Osteocyte (in vitro differentiated cells): ENCODE measurements at regions not wholly inside any gene's neighbourhood (a gene's known extent, or its start where the extent isn't known, plus 50 kb on each side); places are given as distances from the start of the nearest gene placed in this dataset.

ENCODE experiments used
- DNase-seq: peaks from one replicate; pipeline ENCODE4 v3.0.0; 2021; ENCODE audit warnings: mixed read lengths; ENCODE audit not compliant: unreplicated experiment; ENCODE audit errors: extremely low spot score
- H3K27ac Mint-ChIP-seq: one replicate; pipeline ENCODE4 v1.8.0; 2021; ENCODE audit warnings: mild to moderate bottlenecking, mixed read lengths; ENCODE audit not compliant: unreplicated experiment
- H3K27me3 Mint-ChIP-seq: one replicate; pipeline ENCODE4 v1.8.0; 2021; ENCODE audit warnings: mixed read lengths; ENCODE audit not compliant: unreplicated experiment
- H3K36me3 Mint-ChIP-seq: one replicate; pipeline ENCODE4 v1.8.0; 2021; ENCODE audit warnings: mixed read lengths; ENCODE audit not compliant: unreplicated experiment
- H3K4me1 Mint-ChIP-seq: one replicate; pipeline ENCODE4 v1.8.0; 2021; ENCODE audit warnings: mixed read lengths; ENCODE audit not compliant: unreplicated experiment
- H3K4me3 Mint-ChIP-seq: one replicate; pipeline ENCODE4 v1.8.0; 2021; ENCODE audit warnings: mild to moderate bottlenecking, moderate library complexity, mixed read lengths; ENCODE audit not compliant: unreplicated experiment
- H3K9me3 Mint-ChIP-seq: one replicate; pipeline ENCODE4 v1.8.0; 2021; ENCODE audit warnings: mixed read lengths; ENCODE audit not compliant: unreplicated experiment
- CTCF ChIP-seq: fragments of 200-600 bp; sonication (generic); IDR thresholded peaks from 2 replicates; pipeline ENCODE4 v1.5.0; 2021; ENCODE audit warnings: antibody characterized with exemption, mild to moderate bottlenecking, moderate library complexity

DNA sequence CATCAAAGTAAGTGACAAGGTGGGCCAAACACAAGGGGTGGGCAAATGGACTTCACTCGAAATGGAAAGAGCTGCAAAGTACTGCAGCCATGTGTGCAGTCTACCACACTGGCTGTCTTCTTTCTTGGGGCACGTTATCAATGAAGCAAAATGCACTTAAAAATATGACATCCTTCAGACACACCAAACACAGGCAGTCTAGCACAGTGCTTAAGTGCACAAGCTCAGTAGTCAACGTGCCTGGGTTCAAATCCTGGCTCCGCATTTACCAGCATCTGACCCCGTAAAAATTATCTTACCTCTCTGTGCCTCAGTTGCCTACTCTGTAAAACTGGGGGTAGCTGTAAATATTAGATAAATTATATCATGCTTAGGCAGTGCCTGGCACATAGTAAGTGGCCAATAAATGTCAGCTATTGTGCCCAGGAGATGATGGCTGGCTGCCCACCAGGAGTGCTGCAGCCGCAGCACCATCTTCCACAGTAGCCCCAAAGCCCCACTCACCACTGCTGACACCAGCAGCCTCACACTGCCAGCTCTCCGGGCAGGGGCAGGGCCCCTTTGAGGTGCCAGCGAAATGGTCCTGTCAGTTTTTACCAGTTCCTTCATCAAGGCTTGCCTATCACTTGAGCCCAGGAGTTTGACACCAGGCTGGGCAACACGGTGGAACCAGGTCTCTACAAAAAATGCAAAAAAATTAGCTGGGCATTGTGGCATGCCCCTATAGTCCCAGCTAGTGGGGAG, 121.8 kb upstream of the SLC1A4 start:
- TF ChIP-seq CTCF, result no peak
- Mint-ChIP-seq H3K4me1 (peaks cover 18% of the 10 kb centered on the region), H3K4me3 (no peak overlapping the region), H3K27me3 (no peaks in the 10 kb centered on the region), H3K27ac (no peak overlapping the region), H3K9me3 (no peaks in the 10 kb centered on the region), H3K36me3 (no peaks in the 10 kb centered on the region)
- no peak for DNase-seq

- peaks cover 21% of the 10 kb centered on the region for H3K4me1 Mint-ChIP-seq
- H3K4me3 Mint-ChIP-seq, result no peak overlapping the region
- H3K27ac Mint-ChIP-seq, result no peak overlapping the region
- no peaks in the 10 kb centered on the region for H3K9me3 Mint-ChIP-seq
- no peak for DNase-seq
- H3K36me3 Mint-ChIP-seq, result no peaks in the 10 kb centered on the region
- no peaks in the 10 kb centered on the region for H3K27me3 Mint-ChIP-seq
- no peak for TF ChIP-seq CTCF
These were observed 120.1 kb upstream of the SLC1A4 start for GRCh38 chr2:64869126-64869525.

GRCh38 chr2:64873472-64873924, 115.7 kb upstream of the SLC1A4 start:
- H3K36me3 Mint-ChIP-seq, result no peaks in the 10 kb centered on the region
- H3K4me3 Mint-ChIP-seq, result peak overlapping the region; percentile 10
- no peaks in the 10 kb centered on the region for H3K9me3 Mint-ChIP-seq
- peak; percentile 94 for DNase-seq
- peak; percentile 99 for TF ChIP-seq CTCF
- peaks cover 21% of the 10 kb centered on the region for H3K4me1 Mint-ChIP-seq
- no peak overlapping the region for H3K27ac Mint-ChIP-seq
- H3K27me3 Mint-ChIP-seq, result no peaks in the 10 kb centered on the region

DNA sequence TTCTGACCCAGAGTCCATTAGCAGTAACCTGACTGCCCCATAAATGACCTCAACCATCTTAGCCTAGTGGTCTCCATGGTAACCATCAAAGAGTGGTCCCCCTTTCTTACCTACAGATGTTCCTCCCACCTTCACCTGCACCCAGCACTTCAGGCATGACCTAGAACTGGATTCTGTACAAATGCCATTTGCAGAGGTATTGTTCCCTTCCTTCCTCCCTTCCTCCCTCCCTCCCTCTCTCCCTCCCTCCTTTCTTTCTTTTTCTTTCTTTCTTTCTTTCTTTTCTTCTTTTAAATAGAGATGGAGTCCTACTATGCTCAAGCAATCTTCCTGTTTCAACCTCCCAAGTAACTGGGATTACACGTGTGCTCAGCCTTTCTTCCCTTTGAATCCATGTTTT, 114.6 kb upstream of the SLC1A4 start:
- Mint-ChIP-seq H3K36me3 (no peaks in the 10 kb centered on the region), H3K27ac (no peak overlapping the region), H3K9me3 (no peaks in the 10 kb centered on the region), H3K4me1 (peaks cover 24% of the 10 kb centered on the region), H3K4me3 (no peak overlapping the region), H3K27me3 (no peaks in the 10 kb centered on the region)
- no peak for TF ChIP-seq CTCF
- no peak for DNase-seq

GRCh38 chr2:64875368-64875767, 113.8 kb upstream of the SLC1A4 start:
- peaks cover 24% of the 10 kb centered on the region for H3K4me1 Mint-ChIP-seq
- no peak for TF ChIP-seq CTCF
- H3K9me3 Mint-ChIP-seq, result no peaks in the 10 kb centered on the region
- H3K4me3 Mint-ChIP-seq, result no peak overlapping the region
- H3K27ac Mint-ChIP-seq, result peak overlapping the region; percentile 91
- no peaks in the 10 kb centered on the region for H3K27me3 Mint-ChIP-seq
- no peak for DNase-seq
- H3K36me3 Mint-ChIP-seq, result no peaks in the 10 kb centered on the region
